ENCODE measurements at regions not wholly inside any gene's neighbourhood (a gene's known extent, or its start where the extent isn't known, plus 50 kb on each side); places are given as distances from the start of the nearest gene placed in this dataset.

- Histone ChIP-seq H2AFZ (replicated peaks; ENCODE audit: low read length, poor library complexity) (no peak overlapping the region), H4K91ac (ENCODE audit: insufficient read depth, low read depth, low read length) (peak overlapping the region; percentile 82), H3K18ac (ENCODE audit: low read depth, low read length) (peak overlapping the region; percentile 48), H4K20me1 (ENCODE audit: insufficient read depth, low read length) (no peaks in the 10 kb centered on the region), H3K79me1 (ENCODE audit: low read depth in 1 of 2, low read length in 2 of 2) (no peaks in the 10 kb centered on the region), H3K27me3 (ENCODE audit: control insufficient read depth, insufficient read depth, low read length) (no peaks in the 10 kb centered on the region), H3K36me3 (ENCODE audit: control insufficient read depth, insufficient read depth, low read length) (no peaks in the 10 kb centered on the region), H3K9me3 (ENCODE audit: control insufficient read depth, insufficient read depth, low read length) (peaks cover 6% of the 10 kb centered on the region), H2BK20ac (ENCODE audit: low read depth, low read length) (peak overlapping the region; percentile 31; the same call in 1 of the 2 replicates), H3K4ac (ENCODE audit: low read depth, low read length) (peak overlapping the region; percentile 77), H2AK5ac (ENCODE audit: low read depth, low read length) (peak overlapping the region; percentile 57), H3K4me2 (ENCODE audit: low read depth, low read length) (no peak overlapping the region), H2BK5ac (ENCODE audit: low read depth, low read length, poor library complexity, severe bottlenecking) (no peak overlapping the region), H3K27ac (ENCODE audit: insufficient read depth, low read length) (no peak overlapping the region), H3K14ac (replicated peaks; ENCODE audit: low read depth, low read length) (peak overlapping the region; percentile 10), H3K23ac (ENCODE audit: low read depth, low read length) (0 out of 2 replicates have a peak overlapping the region, but pooled peaks have one; percentile 56), H4K8ac (ENCODE audit: low read depth in 2 of 2, low read length in 2 of 2) (peak overlapping the region; percentile 55 to 75; a peak in 3 of 4 replicates), H3K4me3 (ENCODE audit: insufficient read depth, low read depth, low read length) (no peak overlapping the region), H3K4me1 (ENCODE audit: control insufficient read depth, insufficient read depth, low read length) (peaks cover 31% of the 10 kb centered on the region), H2BK120ac (ENCODE audit: low read depth, low read length) (peak overlapping the region; percentile 91), H4K5ac (ENCODE audit: low read depth, low read length) (peak overlapping the region; percentile 56), H3K9ac (ENCODE audit: low read depth, low read length) (peak overlapping the region; percentile 27; the same call in 1 of the 2 replicates), H2AK9ac (replicated peaks; ENCODE audit: low read depth, low read length, poor library complexity) (no peak overlapping the region), H3K56ac (ENCODE audit: extremely low read depth, insufficient read depth, low read length) (no peak overlapping the region), H3K9me1 (ENCODE audit: insufficient read depth, low read length) (peaks cover 39% of the 10 kb centered on the region), H2BK15ac (ENCODE audit: low read depth, low read length) (peak overlapping the region; percentile 58; the same call in 2 of the 3 replicates)
- CTCF ChIA-PET = interaction anchor here (2.3 kb wide), 1 partner anchor 11 kb away, joined by 6 read pairs; no protein-coding TSS in a partner anchor
- no TSS peak for BruUV-seq (replicated peaks)
- intact Hi-C loops (cut with micrococcal nuclease) (no loop called here), dilution Hi-C loops (cut with HindIII; ENCODE audit: low sequenced_read_pairs, unreplicated experiment) (no loop called here), in situ Hi-C loops (cut with MboI; ENCODE audit: low sequenced_read_pairs) (no loop called here)
- POLR2A ChIA-PET (ENCODE audit: unreplicated experiment) = no interaction called here
- ATAC-seq (ENCODE audit: low read depth) = no peak
- no peak for DNase-seq
- no peak for TF ChIP-seq RAD21 (IDR thresholded peaks at IDR 0.05; ENCODE audit: low read length)
- WGBS, 2 experiments (ENCODE audit: extremely low coverage in 2 of 2, insufficient read length in 1 of 2) = no CpG with 5 or more reads among the region's 6 CpGs
Observed at GRCh38 chr20:1818895-1819294, 76.3 kb upstream of the SIRPA start.

Measured in IMR-90 (cell line).